ENCODE measurements at regions not wholly inside any gene's neighbourhood (a gene's known extent, or its start where the extent isn't known, plus 50 kb on each side); places are given as distances from the start of the nearest gene placed in this dataset.
A peak's percentile ranks its signal among the peaks of the same experiment; 100 is the strongest.
"Not testable (repeated sequence)": the region's sequence is repeated elsewhere in the genome, so short reads cannot be mapped to it uniquely, and the experiment has no call there.

DNA sequence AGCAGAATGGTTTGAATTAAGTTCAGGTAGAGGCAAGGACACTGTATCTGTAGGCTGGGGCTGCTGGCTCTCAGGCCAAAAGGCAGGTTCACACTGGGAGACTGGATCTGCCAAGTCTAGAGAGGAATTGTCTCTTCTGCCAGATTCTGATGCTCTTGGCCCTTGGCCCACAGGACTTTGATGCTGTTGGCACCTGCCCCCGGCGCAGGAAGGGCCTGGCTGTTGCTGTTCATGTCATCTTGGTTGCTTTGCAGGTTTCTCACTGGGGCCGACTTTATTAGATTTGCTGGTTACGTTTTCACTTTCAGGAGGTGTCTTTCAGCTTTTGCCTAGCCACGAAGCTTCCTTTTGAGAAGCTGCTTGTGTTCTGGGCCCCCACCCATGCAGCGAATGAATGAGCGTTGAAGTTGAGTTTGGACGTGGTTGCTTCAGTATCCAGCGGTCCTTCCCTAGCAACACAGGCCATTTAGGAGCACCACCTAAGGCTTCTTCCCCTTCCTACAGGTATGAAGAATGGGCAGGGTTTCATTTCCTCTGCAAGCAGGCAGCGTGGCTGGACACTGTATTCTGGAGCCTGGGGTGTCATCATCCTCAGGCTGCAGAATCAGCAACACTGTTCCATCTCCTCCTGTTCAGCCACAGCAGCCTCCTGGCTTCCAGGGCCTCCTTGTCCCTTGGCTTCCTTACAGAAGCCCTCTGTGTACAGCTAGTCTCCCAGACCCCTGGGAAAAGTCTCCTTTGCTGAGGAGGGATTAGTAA is 65.6 kb upstream of the PRR23C start:
- H3K27me3 ChIP-seq (replicated peaks in 2 of 5; ENCODE audit: control insufficient read depth in 4 of 5, insufficient read depth in 5 of 5, low read length in 4 of 5) = peaks cover 0 to 9% (median 0%) of the 10 kb centered on the region in 5 experiments
- no peak overlapping the region for H3K4me3 ChIP-seq (ENCODE audit: control insufficient read depth in 1 of 7, extremely low read depth in 1 of 7, insufficient read depth in 4 of 7, low read depth in 2 of 7, low read length in 6 of 7)
- CTCF ChIA-PET = interaction anchor here (0.9 to 3.8 kb wide), 8 partner anchors 9 to 219 kb away, joined by 3 to 34 read pairs (median 4); no protein-coding TSS in a partner anchor
- H3K36me3 ChIP-seq (ENCODE audit: control insufficient read depth in 4 of 4, insufficient read depth in 4 of 4, low read length in 3 of 4) = no peaks in the 10 kb centered on the region
- POLR2A ChIA-PET = no interaction called here
- no peaks in the 10 kb centered on the region for H3K4me1 ChIP-seq (ENCODE audit: control extremely low read depth in 1 of 4, control insufficient read depth in 4 of 4, insufficient read depth in 4 of 4, low read length in 3 of 4)
- no peak overlapping the region for H3K27ac ChIP-seq (ENCODE audit: insufficient read depth in 1 of 2, low read depth in 1 of 2, low read length in 2 of 2, poor library complexity in 1 of 2, severe bottlenecking in 2 of 2)
- WGBS (ENCODE audit: insufficient coverage) = 83% methylated on average over 8 of the region's 10 CpGs
- no peaks in the 10 kb centered on the region for H3K9me3 ChIP-seq (ENCODE audit: control extremely low read depth in 1 of 5, control insufficient read depth in 4 of 5, insufficient read depth in 2 of 5, low read depth in 1 of 5, low read length in 4 of 5)
- no peak for DNase-seq

DNA sequence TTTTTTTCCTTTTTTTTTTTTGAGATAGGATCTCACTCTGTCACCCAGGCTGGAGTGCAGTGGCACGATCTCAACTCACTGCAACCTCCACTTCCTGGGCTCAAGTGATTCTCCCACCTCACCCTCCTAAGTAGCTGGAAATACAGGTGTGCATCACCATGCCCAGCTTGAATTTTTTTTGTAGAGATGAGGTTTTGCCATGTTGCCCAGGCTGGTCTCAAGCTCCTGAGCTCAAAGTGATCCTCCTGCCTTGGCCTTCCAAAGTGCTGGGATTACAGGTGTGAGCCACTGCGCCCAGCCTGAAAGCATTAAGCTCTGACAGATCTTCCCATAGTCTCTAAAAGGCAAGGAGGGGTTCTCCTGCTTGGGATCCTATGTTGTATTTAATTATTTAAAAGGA is 66.2 kb upstream of the PRR23C start:
- CTCF ChIA-PET = interaction anchor here (0.6 to 3.8 kb wide), 11 partner anchors 8 to 218 kb away, joined by 3 to 34 read pairs (median 4); no protein-coding TSS in a partner anchor
- DNase-seq; POLR2A ChIA-PET; H3K27me3 ChIP-seq (replicated peaks in 2 of 5; ENCODE audit: control insufficient read depth in 4 of 5, insufficient read depth in 5 of 5, low read length in 4 of 5); H3K4me3 ChIP-seq (ENCODE audit: control insufficient read depth in 1 of 7, extremely low read depth in 1 of 7, insufficient read depth in 4 of 7, low read depth in 2 of 7, low read length in 6 of 7); H3K36me3 ChIP-seq (ENCODE audit: control insufficient read depth in 4 of 4, insufficient read depth in 4 of 4, low read length in 3 of 4); H3K4me1 ChIP-seq (ENCODE audit: control extremely low read depth in 1 of 4, control insufficient read depth in 4 of 4, insufficient read depth in 4 of 4, low read length in 3 of 4); H3K27ac ChIP-seq (ENCODE audit: insufficient read depth in 1 of 2, low read depth in 1 of 2, low read length in 2 of 2, poor library complexity in 1 of 2, severe bottlenecking in 2 of 2); H3K9me3 ChIP-seq (ENCODE audit: control extremely low read depth in 1 of 5, control insufficient read depth in 4 of 5, insufficient read depth in 2 of 5, low read depth in 1 of 5, low read length in 4 of 5): not testable (repeated sequence)
- WGBS (ENCODE audit: insufficient coverage) = 86% methylated on average over 1 of the region's 2 CpGs

DNA sequence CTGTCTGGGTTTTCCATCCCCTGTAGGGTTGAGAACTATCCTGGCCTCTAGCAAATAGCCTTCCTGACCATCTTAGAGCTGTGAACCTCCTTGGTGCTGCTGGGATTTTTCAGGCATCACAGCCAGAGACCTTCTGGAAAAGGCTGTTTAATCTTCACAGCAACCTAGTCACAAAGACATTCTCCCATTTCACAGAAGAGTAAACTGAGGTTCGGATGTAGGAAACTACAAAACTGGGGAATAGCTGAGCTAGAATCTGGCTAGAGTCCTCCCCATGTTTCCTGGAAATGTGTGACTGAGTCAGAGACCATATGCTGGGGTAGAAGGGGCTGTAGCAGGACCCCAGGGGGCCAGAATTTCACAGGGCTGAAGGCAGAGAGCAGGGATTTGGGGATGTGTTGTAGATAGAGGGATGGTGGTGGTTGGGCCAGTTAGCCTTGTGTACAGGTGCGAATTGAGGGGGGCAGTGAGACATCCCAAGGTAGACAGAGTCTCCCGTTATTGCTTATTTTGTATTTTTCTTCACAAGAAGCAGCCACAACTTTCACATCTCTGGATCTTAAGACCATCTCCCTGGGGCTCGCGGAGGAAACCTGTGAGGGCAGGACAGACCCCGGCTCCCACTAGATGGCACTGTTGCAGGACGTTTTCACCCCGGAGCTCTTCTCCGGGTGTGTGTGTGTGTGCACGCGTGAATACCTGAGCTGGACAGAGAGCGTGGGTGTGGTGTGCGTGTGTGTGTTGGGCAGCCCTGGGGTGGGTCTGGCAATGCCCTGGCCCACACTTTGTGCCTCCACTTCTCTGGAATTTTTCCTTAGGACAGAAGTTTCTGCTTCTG is 66.9 kb upstream of the PRR23C start:
- WGBS (ENCODE audit: insufficient coverage) = 20% methylated on average over 5 of the region's 13 CpGs
- no peaks in the 10 kb centered on the region for H3K4me1 ChIP-seq (ENCODE audit: control extremely low read depth in 1 of 4, control insufficient read depth in 4 of 4, insufficient read depth in 4 of 4, low read length in 3 of 4)
- H3K27me3 ChIP-seq (replicated peaks in 2 of 5; ENCODE audit: control insufficient read depth in 4 of 5, insufficient read depth in 5 of 5, low read length in 4 of 5) = peaks cover 0 to 9% (median 0%) of the 10 kb centered on the region in 5 experiments
- no peak overlapping the region for H3K4me3 ChIP-seq (ENCODE audit: control insufficient read depth in 1 of 7, extremely low read depth in 1 of 7, insufficient read depth in 4 of 7, low read depth in 2 of 7, low read length in 6 of 7)
- no peaks in the 10 kb centered on the region for H3K36me3 ChIP-seq (ENCODE audit: control insufficient read depth in 4 of 4, insufficient read depth in 4 of 4, low read length in 3 of 4)
- CTCF ChIA-PET = interaction anchor here (0.6 to 3.8 kb wide), 24 partner anchors 7 to 229 kb away, joined by 3 to 34 read pairs (median 4); no protein-coding TSS in a partner anchor
- POLR2A ChIA-PET = no interaction called here
- H3K9me3 ChIP-seq (ENCODE audit: control extremely low read depth in 1 of 5, control insufficient read depth in 4 of 5, insufficient read depth in 2 of 5, low read depth in 1 of 5, low read length in 4 of 5) = no peaks in the 10 kb centered on the region
- peak; percentile 58 to 78 (median 73) for DNase-seq
- no peak overlapping the region for H3K27ac ChIP-seq (ENCODE audit: insufficient read depth in 1 of 2, low read depth in 1 of 2, low read length in 2 of 2, poor library complexity in 1 of 2, severe bottlenecking in 2 of 2)

DNA sequence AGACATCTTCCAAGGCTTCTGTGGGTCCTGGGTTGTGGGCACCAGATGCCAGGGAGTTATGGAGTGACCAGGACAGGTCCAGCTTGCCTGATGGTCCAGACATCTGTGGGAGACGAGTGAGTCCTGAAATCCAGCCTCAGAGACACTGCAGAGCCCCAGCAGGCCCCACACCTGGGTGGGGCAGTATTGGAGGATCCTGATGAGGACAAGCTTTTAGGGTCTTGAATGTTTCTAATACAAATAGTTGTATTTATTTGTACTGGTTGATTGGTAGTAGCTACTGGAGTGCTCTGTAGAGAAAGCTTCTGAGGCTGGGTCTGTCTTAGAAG is 67.5 kb upstream of the PRR23C start:
- ChIA-PET POLR2A (no interaction called here), CTCF (interaction anchor here (0.7 to 3.8 kb wide), 21 partner anchors 9 to 228 kb away, joined by 3 to 34 read pairs (median 4); no protein-coding TSS in a partner anchor)
- Histone ChIP-seq H3K27ac (ENCODE audit: insufficient read depth in 1 of 2, low read depth in 1 of 2, low read length in 2 of 2, poor library complexity in 1 of 2, severe bottlenecking in 2 of 2) (no peak overlapping the region), H3K9me3 (ENCODE audit: control extremely low read depth in 1 of 5, control insufficient read depth in 4 of 5, insufficient read depth in 2 of 5, low read depth in 1 of 5, low read length in 4 of 5) (no peaks in the 10 kb centered on the region), H3K27me3 (replicated peaks in 2 of 5; ENCODE audit: control insufficient read depth in 4 of 5, insufficient read depth in 5 of 5, low read length in 4 of 5) (peaks cover 0 to 9% (median 0%) of the 10 kb centered on the region in 5 experiments), H3K4me3 (ENCODE audit: control insufficient read depth in 1 of 7, extremely low read depth in 1 of 7, insufficient read depth in 4 of 7, low read depth in 2 of 7, low read length in 6 of 7) (no peak overlapping the region), H3K4me1 (ENCODE audit: control extremely low read depth in 1 of 4, control insufficient read depth in 4 of 4, insufficient read depth in 4 of 4, low read length in 3 of 4) (no peaks in the 10 kb centered on the region), H3K36me3 (ENCODE audit: control insufficient read depth in 4 of 4, insufficient read depth in 4 of 4, low read length in 3 of 4) (no peaks in the 10 kb centered on the region)
- DNase-seq = no peak
- 0% methylated on average over 1 of the region's 1 CpG for WGBS (ENCODE audit: insufficient coverage)

- ChIA-PET POLR2A (no interaction called here), CTCF (interaction anchor here (0.7 to 3.8 kb wide), 11 partner anchors 8 to 241 kb away, joined by 3 to 34 read pairs (median 5); no protein-coding TSS in a partner anchor)
- no peaks in the 10 kb centered on the region for H3K9me3 ChIP-seq (ENCODE audit: control extremely low read depth in 1 of 5, control insufficient read depth in 4 of 5, insufficient read depth in 2 of 5, low read depth in 1 of 5, low read length in 4 of 5)
- DNase-seq = peak in 2 of 3 donors; percentile 40 to 56
- H3K27ac ChIP-seq (ENCODE audit: insufficient read depth in 1 of 2, low read depth in 1 of 2, low read length in 2 of 2, poor library complexity in 1 of 2, severe bottlenecking in 2 of 2) = no peak overlapping the region
- 92% methylated on average over 3 of the region's 7 CpGs for WGBS (ENCODE audit: insufficient coverage)
- peaks cover 0 to 9% (median 0%) of the 10 kb centered on the region in 5 experiments for H3K27me3 ChIP-seq (replicated peaks in 2 of 5; ENCODE audit: control insufficient read depth in 4 of 5, insufficient read depth in 5 of 5, low read length in 4 of 5)
- no peaks in the 10 kb centered on the region for H3K4me1 ChIP-seq (ENCODE audit: control extremely low read depth in 1 of 4, control insufficient read depth in 4 of 4, insufficient read depth in 4 of 4, low read length in 3 of 4)
- no peak overlapping the region for H3K4me3 ChIP-seq (ENCODE audit: control insufficient read depth in 1 of 7, extremely low read depth in 1 of 7, insufficient read depth in 4 of 7, low read depth in 2 of 7, low read length in 6 of 7)
- no peaks in the 10 kb centered on the region for H3K36me3 ChIP-seq (ENCODE audit: control insufficient read depth in 4 of 4, insufficient read depth in 4 of 4, low read length in 3 of 4)
Measured at GRCh38 chr3:139113231-139113992, 68.7 kb upstream of the PRR23C start.

- Histone ChIP-seq H3K4me3 (ENCODE audit: control insufficient read depth in 1 of 7, extremely low read depth in 1 of 7, insufficient read depth in 4 of 7, low read depth in 2 of 7, low read length in 6 of 7) (no peak overlapping the region), H3K27me3 (replicated peaks in 2 of 5; ENCODE audit: control insufficient read depth in 4 of 5, insufficient read depth in 5 of 5, low read length in 4 of 5) (peaks cover 0 to 9% (median 0%) of the 10 kb centered on the region in 5 experiments), H3K9me3 (ENCODE audit: control extremely low read depth in 1 of 5, control insufficient read depth in 4 of 5, insufficient read depth in 2 of 5, low read depth in 1 of 5, low read length in 4 of 5) (no peaks in the 10 kb centered on the region), H3K27ac (ENCODE audit: insufficient read depth in 1 of 2, low read depth in 1 of 2, low read length in 2 of 2, poor library complexity in 1 of 2, severe bottlenecking in 2 of 2) (no peak overlapping the region), H3K4me1 (ENCODE audit: control extremely low read depth in 1 of 4, control insufficient read depth in 4 of 4, insufficient read depth in 4 of 4, low read length in 3 of 4) (peaks cover 0 to under 1% (median 0%) of the 10 kb centered on the region in 4 experiments), H3K36me3 (ENCODE audit: control insufficient read depth in 4 of 4, insufficient read depth in 4 of 4, low read length in 3 of 4) (no peaks in the 10 kb centered on the region)
- WGBS (ENCODE audit: insufficient coverage) = 100% methylated on average over 1 of the region's 4 CpGs
- ChIA-PET POLR2A (no interaction called here), CTCF (interaction anchor here (0.7 to 1.3 kb wide), 3 partner anchors 173 to 240 kb away, joined by 3 to 4 read pairs (median 3); no protein-coding TSS in a partner anchor)
- DNase-seq = peak in 2 of 3 donors; percentile 70 to 82
Measured at GRCh38 chr3:139113993-139114375, 69.3 kb upstream of the PRR23C start.

Data from common myeloid progenitor, CD34-positive (primary cell).